Transverse colon (tissue), 3 donors: ENCODE measurements at regions not wholly inside any gene's neighbourhood (a gene's known extent, or its start where the extent isn't known, plus 50 kb on each side); places are given as distances from the start of the nearest gene placed in this dataset.

ENCODE experiments used
- EP300 ChIP-seq: sonication (generic); formaldehyde crosslinking; IDR thresholded peaks from one replicate; pipeline ENCODE4 v1.6.1; 2017; ENCODE audit warnings: antibody characterized with exemption, low read depth
- TF ChIP-seq, protein P1 (sequence below), 5 experiments: fragments of 200-600 bp in 3 of 5; fragments of 450-650 bp in 2 of 5; sonication (generic) in 3 of 5; IDR thresholded peaks; 1 replicate in 2 of 5; 2 replicates in 3 of 5; pipeline ENCODE4 v1.5.1; 2016 to 2017; ENCODE audit warnings: antibody characterized with exemption in 5 of 5, inconsistent platforms in 3 of 5, mild to moderate bottlenecking in 2 of 5, moderate library complexity in 1 of 5

DNA sequence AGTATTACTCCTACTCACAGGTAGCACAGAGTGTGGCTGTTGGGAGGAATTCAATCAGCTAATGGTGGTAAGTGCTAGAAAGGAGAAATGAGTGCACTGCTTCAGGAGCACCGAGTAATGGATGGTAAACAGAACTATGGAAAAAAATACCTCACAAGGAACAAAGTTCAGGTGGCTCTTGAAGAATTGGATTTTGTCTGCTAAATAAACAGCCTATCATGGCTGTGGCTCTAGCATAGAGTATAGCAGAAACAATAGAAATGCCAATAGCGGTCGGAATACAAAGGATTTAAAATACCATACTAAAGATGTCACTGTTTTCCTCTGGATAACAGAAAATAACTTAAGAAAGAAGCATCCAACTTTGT, 482.5 kb downstream of the NUP35 start:
- TF ChIP-seq, protein P1, sequence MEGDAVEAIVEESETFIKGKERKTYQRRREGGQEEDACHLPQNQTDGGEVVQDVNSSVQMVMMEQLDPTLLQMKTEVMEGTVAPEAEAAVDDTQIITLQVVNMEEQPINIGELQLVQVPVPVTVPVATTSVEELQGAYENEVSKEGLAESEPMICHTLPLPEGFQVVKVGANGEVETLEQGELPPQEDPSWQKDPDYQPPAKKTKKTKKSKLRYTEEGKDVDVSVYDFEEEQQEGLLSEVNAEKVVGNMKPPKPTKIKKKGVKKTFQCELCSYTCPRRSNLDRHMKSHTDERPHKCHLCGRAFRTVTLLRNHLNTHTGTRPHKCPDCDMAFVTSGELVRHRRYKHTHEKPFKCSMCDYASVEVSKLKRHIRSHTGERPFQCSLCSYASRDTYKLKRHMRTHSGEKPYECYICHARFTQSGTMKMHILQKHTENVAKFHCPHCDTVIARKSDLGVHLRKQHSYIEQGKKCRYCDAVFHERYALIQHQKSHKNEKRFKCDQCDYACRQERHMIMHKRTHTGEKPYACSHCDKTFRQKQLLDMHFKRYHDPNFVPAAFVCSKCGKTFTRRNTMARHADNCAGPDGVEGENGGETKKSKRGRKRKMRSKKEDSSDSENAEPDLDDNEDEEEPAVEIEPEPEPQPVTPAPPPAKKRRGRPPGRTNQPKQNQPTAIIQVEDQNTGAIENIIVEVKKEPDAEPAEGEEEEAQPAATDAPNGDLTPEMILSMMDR (IDR thresholded peaks at IDR 0.05), result no peak
- no peak for TF ChIP-seq EP300
